ENCODE measurements at regions not wholly inside any gene's neighbourhood (a gene's known extent, or its start where the extent isn't known, plus 50 kb on each side); places are given as distances from the start of the nearest gene placed in this dataset.

- Histone ChIP-seq H3K9me3 (ENCODE audit: control insufficient read depth in 2 of 3, insufficient read depth in 1 of 3, low read length in 3 of 3) (no peaks in the 10 kb centered on the region), H3K27me3 (ENCODE audit: control insufficient read depth, insufficient read depth, low read length) (no peaks in the 10 kb centered on the region), H3K36me3 (ENCODE audit: control insufficient read depth in 2 of 3, insufficient read depth in 3 of 3, low read length in 3 of 3) (no peaks in the 10 kb centered on the region), H3K27ac (ENCODE audit: low read depth in 2 of 2, low read length in 2 of 2) (no peak overlapping the region), H3K4me3 (ENCODE audit: low read length in 3 of 3) (no peak overlapping the region), H3K4me1 (ENCODE audit: control insufficient read depth in 2 of 3, insufficient read depth in 2 of 3, low read depth in 1 of 3, low read length in 3 of 3) (no peaks in the 10 kb centered on the region), H3K9ac (ENCODE audit: low read length in 3 of 3) (no peak overlapping the region)
- TF ChIP-seq CTCF (IDR thresholded peaks at IDR 0.05; ENCODE audit: borderline replicate concordance, extremely low read depth, insufficient read depth): no peak
- intact Hi-C loops (cut with DNase I): no loop called here
- DNase-seq (no peak), FAIRE-seq (no peak)
Observed at GRCh38 chr20:39309458-39309857, 347.3 kb downstream of the DHX35 start.

GRCh38 chr20:39302312-39302711 is 340.2 kb downstream of the DHX35 start:
- intact Hi-C loops (cut with DNase I): no loop called here
- no peak for DNase-seq

GRCh38 chr20:39299783-39300182 is 337.6 kb downstream of the DHX35 start:
- Histone ChIP-seq H3K9ac (ENCODE audit: low read length in 3 of 3) (no peak overlapping the region), H3K27me3 (ENCODE audit: control insufficient read depth, insufficient read depth, low read length) (no peaks in the 10 kb centered on the region), H3K4me1 (ENCODE audit: control insufficient read depth in 2 of 3, insufficient read depth in 2 of 3, low read depth in 1 of 3, low read length in 3 of 3) (no peaks in the 10 kb centered on the region), H3K9me3 (ENCODE audit: control insufficient read depth in 2 of 3, insufficient read depth in 1 of 3, low read length in 3 of 3) (no peaks in the 10 kb centered on the region), H3K27ac (ENCODE audit: low read depth in 2 of 2, low read length in 2 of 2) (no peak overlapping the region), H3K4me3 (ENCODE audit: low read length in 3 of 3) (no peak overlapping the region), H3K36me3 (ENCODE audit: control insufficient read depth in 2 of 3, insufficient read depth in 3 of 3, low read length in 3 of 3) (no peaks in the 10 kb centered on the region)
- DNase-seq (no peak), FAIRE-seq (no peak)
- intact Hi-C loops (cut with DNase I): no loop called here
- TF ChIP-seq CTCF (IDR thresholded peaks at IDR 0.05; ENCODE audit: borderline replicate concordance, extremely low read depth, insufficient read depth): no peak

More at GRCh38 chr20:39302312-39302711, 340.2 kb downstream of the DHX35 start:
- TF ChIP-seq CTCF (IDR thresholded peaks at IDR 0.05; ENCODE audit: borderline replicate concordance, extremely low read depth, insufficient read depth): no peak
- no peaks in the 10 kb centered on the region for H3K36me3 ChIP-seq (ENCODE audit: control insufficient read depth in 2 of 3, insufficient read depth in 3 of 3, low read length in 3 of 3)
- no peak overlapping the region for H3K9ac ChIP-seq (ENCODE audit: low read length in 3 of 3)
- no peak overlapping the region for H3K27ac ChIP-seq (ENCODE audit: low read depth in 2 of 2, low read length in 2 of 2)
- no peak for FAIRE-seq
- H3K9me3 ChIP-seq (ENCODE audit: control insufficient read depth in 2 of 3, insufficient read depth in 1 of 3, low read length in 3 of 3): no peaks in the 10 kb centered on the region
- H3K27me3 ChIP-seq (ENCODE audit: control insufficient read depth, insufficient read depth, low read length): no peaks in the 10 kb centered on the region
- no peak overlapping the region for H3K4me3 ChIP-seq (ENCODE audit: low read length in 3 of 3)
- H3K4me1 ChIP-seq (ENCODE audit: control insufficient read depth in 2 of 3, insufficient read depth in 2 of 3, low read depth in 1 of 3, low read length in 3 of 3): no peaks in the 10 kb centered on the region

All from kidney (tissue), 13 donors.